ENCODE measurements at regions not wholly inside any gene's neighbourhood (a gene's known extent, or its start where the extent isn't known, plus 50 kb on each side); places are given as distances from the start of the nearest gene placed in this dataset.
"Not testable (repeated sequence)": the region's sequence is repeated elsewhere in the genome, so short reads cannot be mapped to it uniquely, and the experiment has no call there.

GRCh38 chr19:28128341-28128740 lies 1084.6 kb downstream of the UQCRFS1 start:
- H3K4me3 ChIP-seq (ENCODE audit: low read length in 3 of 3): no peak overlapping the region
- no peak overlapping the region for H3K9ac ChIP-seq (ENCODE audit: low read depth in 1 of 3, low read length in 3 of 3)
- H3K27ac ChIP-seq (ENCODE audit: low read depth, low read length): no peak overlapping the region
- H3K4me1 ChIP-seq (ENCODE audit: control insufficient read depth in 3 of 3, insufficient read depth in 3 of 3, low read length in 3 of 3): no peaks in the 10 kb centered on the region
- H3K27me3 ChIP-seq (ENCODE audit: control insufficient read depth in 3 of 3, insufficient read depth in 3 of 3, low read length in 3 of 3): no peaks in the 10 kb centered on the region
- H3K9me3 ChIP-seq (ENCODE audit: control insufficient read depth in 3 of 3, low read length in 3 of 3): no peaks in the 10 kb centered on the region
- no peaks in the 10 kb centered on the region for H3K36me3 ChIP-seq (ENCODE audit: control insufficient read depth in 3 of 3, insufficient read depth in 3 of 3, low read length in 3 of 3)

- Histone ChIP-seq H3K27me3 (ENCODE audit: control insufficient read depth in 3 of 3, insufficient read depth in 3 of 3, low read length in 3 of 3) (no peaks in the 10 kb centered on the region), H3K4me1 (ENCODE audit: control insufficient read depth in 3 of 3, insufficient read depth in 3 of 3, low read length in 3 of 3) (no peaks in the 10 kb centered on the region), H3K36me3 (ENCODE audit: control insufficient read depth in 3 of 3, insufficient read depth in 3 of 3, low read length in 3 of 3) (no peaks in the 10 kb centered on the region), H3K9me3 (ENCODE audit: control insufficient read depth in 3 of 3, low read length in 3 of 3) (no peaks in the 10 kb centered on the region), H3K27ac (ENCODE audit: low read depth, low read length) (no peak overlapping the region), H3K4me3 (ENCODE audit: low read length in 3 of 3) (no peak overlapping the region), H3K9ac (ENCODE audit: low read depth in 1 of 3, low read length in 3 of 3) (no peak overlapping the region)
Measured at GRCh38 chr19:28126135-28126898, 1086.6 kb downstream of the UQCRFS1 start.

GRCh38 chr19:28122734-28123133 lies 1090.2 kb downstream of the UQCRFS1 start:
- Histone ChIP-seq H3K4me3 (ENCODE audit: low read length in 3 of 3) (no peak overlapping the region), H3K9me3 (ENCODE audit: control insufficient read depth in 3 of 3, low read length in 3 of 3) (no peaks in the 10 kb centered on the region), H3K4me1 (ENCODE audit: control insufficient read depth in 3 of 3, insufficient read depth in 3 of 3, low read length in 3 of 3) (no peaks in the 10 kb centered on the region), H3K9ac (ENCODE audit: low read depth in 1 of 3, low read length in 3 of 3) (no peak overlapping the region), H3K36me3 (ENCODE audit: control insufficient read depth in 3 of 3, insufficient read depth in 3 of 3, low read length in 3 of 3) (no peaks in the 10 kb centered on the region), H3K27ac (ENCODE audit: low read depth, low read length) (no peak overlapping the region), H3K27me3 (ENCODE audit: control insufficient read depth in 3 of 3, insufficient read depth in 3 of 3, low read length in 3 of 3) (no peaks in the 10 kb centered on the region)

GRCh38 chr19:28118235-28118634 lies 1094.7 kb downstream of the UQCRFS1 start:
- H3K4me3 ChIP-seq (ENCODE audit: low read length in 3 of 3): no peak overlapping the region
- no peak overlapping the region for H3K9ac ChIP-seq (ENCODE audit: low read depth in 1 of 3, low read length in 3 of 3)
- H3K27ac ChIP-seq (ENCODE audit: low read depth, low read length): no peak overlapping the region
- no peaks in the 10 kb centered on the region for H3K4me1 ChIP-seq (ENCODE audit: control insufficient read depth in 3 of 3, insufficient read depth in 3 of 3, low read length in 3 of 3)
- H3K27me3 ChIP-seq (ENCODE audit: control insufficient read depth in 3 of 3, insufficient read depth in 3 of 3, low read length in 3 of 3): no peaks in the 10 kb centered on the region
- H3K9me3 ChIP-seq (ENCODE audit: control insufficient read depth in 3 of 3, low read length in 3 of 3): no peaks in the 10 kb centered on the region
- H3K36me3 ChIP-seq (ENCODE audit: control insufficient read depth in 3 of 3, insufficient read depth in 3 of 3, low read length in 3 of 3): no peaks in the 10 kb centered on the region

- no peaks in the 10 kb centered on the region for H3K9me3 ChIP-seq (ENCODE audit: control insufficient read depth in 3 of 3, low read length in 3 of 3)
Measured at GRCh38 chr19:28117143-28117542, 1095.8 kb downstream of the UQCRFS1 start.

GRCh38 chr19:28116379-28116778 lies 1096.6 kb downstream of the UQCRFS1 start:
- H3K4me1 ChIP-seq (ENCODE audit: control insufficient read depth in 3 of 3, insufficient read depth in 3 of 3, low read length in 3 of 3); H3K9ac ChIP-seq (ENCODE audit: low read depth in 1 of 3, low read length in 3 of 3); H3K27ac ChIP-seq (ENCODE audit: low read depth, low read length); H3K36me3 ChIP-seq (ENCODE audit: control insufficient read depth in 3 of 3, insufficient read depth in 3 of 3, low read length in 3 of 3); H3K4me3 ChIP-seq (ENCODE audit: low read length in 3 of 3); H3K9me3 ChIP-seq (ENCODE audit: control insufficient read depth in 3 of 3, low read length in 3 of 3); H3K27me3 ChIP-seq (ENCODE audit: control insufficient read depth in 3 of 3, insufficient read depth in 3 of 3, low read length in 3 of 3): not testable (repeated sequence)

More at GRCh38 chr19:28117143-28117542, 1095.8 kb downstream of the UQCRFS1 start:
- no peaks in the 10 kb centered on the region for H3K36me3 ChIP-seq (ENCODE audit: control insufficient read depth in 3 of 3, insufficient read depth in 3 of 3, low read length in 3 of 3)
- H3K4me1 ChIP-seq (ENCODE audit: control insufficient read depth in 3 of 3, insufficient read depth in 3 of 3, low read length in 3 of 3): no peaks in the 10 kb centered on the region
- H3K4me3 ChIP-seq (ENCODE audit: low read length in 3 of 3): no peak overlapping the region
- H3K27ac ChIP-seq (ENCODE audit: low read depth, low read length): no peak overlapping the region
- H3K27me3 ChIP-seq (ENCODE audit: control insufficient read depth in 3 of 3, insufficient read depth in 3 of 3, low read length in 3 of 3): no peaks in the 10 kb centered on the region
- H3K9ac ChIP-seq (ENCODE audit: low read depth in 1 of 3, low read length in 3 of 3): no peak overlapping the region

GRCh38 chr19:28103921-28104320 lies 1109.0 kb downstream of the UQCRFS1 start:
- Histone ChIP-seq H3K27ac (ENCODE audit: low read depth, low read length) (no peak overlapping the region), H3K36me3 (ENCODE audit: control insufficient read depth in 3 of 3, insufficient read depth in 3 of 3, low read length in 3 of 3) (no peaks in the 10 kb centered on the region), H3K4me3 (ENCODE audit: low read length in 3 of 3) (no peak overlapping the region), H3K27me3 (ENCODE audit: control insufficient read depth in 3 of 3, insufficient read depth in 3 of 3, low read length in 3 of 3) (no peaks in the 10 kb centered on the region), H3K4me1 (ENCODE audit: control insufficient read depth in 3 of 3, insufficient read depth in 3 of 3, low read length in 3 of 3) (no peaks in the 10 kb centered on the region), H3K9me3 (ENCODE audit: control insufficient read depth in 3 of 3, low read length in 3 of 3) (no peaks in the 10 kb centered on the region), H3K9ac (ENCODE audit: low read depth in 1 of 3, low read length in 3 of 3) (no peak overlapping the region)

GRCh38 chr19:28084659-28085157 lies 1128.2 kb downstream of the UQCRFS1 start:
- H3K27me3 ChIP-seq (ENCODE audit: control insufficient read depth in 3 of 3, insufficient read depth in 3 of 3, low read length in 3 of 3); H3K36me3 ChIP-seq (ENCODE audit: control insufficient read depth in 3 of 3, insufficient read depth in 3 of 3, low read length in 3 of 3); H3K27ac ChIP-seq (ENCODE audit: low read depth, low read length): not testable (repeated sequence)

GRCh38 chr19:28076628-28077027 lies 1136.3 kb downstream of the UQCRFS1 start:
- Histone ChIP-seq H3K36me3 (ENCODE audit: control insufficient read depth in 3 of 3, insufficient read depth in 3 of 3, low read length in 3 of 3) (no peaks in the 10 kb centered on the region), H3K4me3 (ENCODE audit: low read length in 3 of 3) (no peak overlapping the region), H3K27ac (ENCODE audit: low read depth, low read length) (no peak overlapping the region), H3K9ac (ENCODE audit: low read depth in 1 of 3, low read length in 3 of 3) (no peak overlapping the region), H3K9me3 (ENCODE audit: control insufficient read depth in 3 of 3, low read length in 3 of 3) (peaks cover 0 to 4% (median 2%) of the 10 kb centered on the region in 3 donors), H3K27me3 (ENCODE audit: control insufficient read depth in 3 of 3, insufficient read depth in 3 of 3, low read length in 3 of 3) (no peaks in the 10 kb centered on the region), H3K4me1 (ENCODE audit: control insufficient read depth in 3 of 3, insufficient read depth in 3 of 3, low read length in 3 of 3) (no peaks in the 10 kb centered on the region)

More at GRCh38 chr19:28084659-28085157, 1128.2 kb downstream of the UQCRFS1 start:
- not testable (repeated sequence) for H3K4me3 ChIP-seq (ENCODE audit: low read length in 3 of 3); H3K9ac ChIP-seq (ENCODE audit: low read depth in 1 of 3, low read length in 3 of 3); H3K9me3 ChIP-seq (ENCODE audit: control insufficient read depth in 3 of 3, low read length in 3 of 3); H3K4me1 ChIP-seq (ENCODE audit: control insufficient read depth in 3 of 3, insufficient read depth in 3 of 3, low read length in 3 of 3)

- Histone ChIP-seq H3K4me1 (ENCODE audit: control insufficient read depth in 3 of 3, insufficient read depth in 3 of 3, low read length in 3 of 3) (no peaks in the 10 kb centered on the region), H3K27me3 (ENCODE audit: control insufficient read depth in 3 of 3, insufficient read depth in 3 of 3, low read length in 3 of 3) (no peaks in the 10 kb centered on the region), H3K36me3 (ENCODE audit: control insufficient read depth in 3 of 3, insufficient read depth in 3 of 3, low read length in 3 of 3) (no peaks in the 10 kb centered on the region), H3K9ac (ENCODE audit: low read depth in 1 of 3, low read length in 3 of 3) (no peak overlapping the region), H3K27ac (ENCODE audit: low read depth, low read length) (no peak overlapping the region), H3K9me3 (ENCODE audit: control insufficient read depth in 3 of 3, low read length in 3 of 3) (peaks cover 0 to 2% (median 0%) of the 10 kb centered on the region in 3 donors), H3K4me3 (ENCODE audit: low read length in 3 of 3) (no peak overlapping the region)
Measured at GRCh38 chr19:28075229-28075628, 1137.7 kb downstream of the UQCRFS1 start.
